Stomach (tissue), 8 donors: ENCODE measurements at regions not wholly inside any gene's neighbourhood (a gene's known extent, or its start where the extent isn't known, plus 50 kb on each side); places are given as distances from the start of the nearest gene placed in this dataset.

ENCODE experiments used
- DNase-seq, 2 donors: peaks; one replicate each; pipeline versions ENCODE4 v3.0.0 to v3.0.0-alpha.2; 2013 to 2019
- H3K27ac ChIP-seq, 5 donors: fragments of 200-600 bp in 4 of 5; sonication (generic) in 4 of 5; one replicate each; pipeline ENCODE4 v1.5.1; 2013 to 2019; ENCODE audit warnings: mild to moderate bottlenecking in 1 of 5, moderate library complexity in 1 of 5
- H3K27me3 ChIP-seq, 3 donors: fragments of 200-600 bp; sonication (generic); one replicate each; pipeline ENCODE4 v1.5.1; 2017 to 2019; ENCODE audit warnings: mixed run types in 1 of 3
- H3K36me3 ChIP-seq, 4 donors: fragments of 200-600 bp; sonication (generic); 1 replicate in 3 of 4; 2 replicates in 1 of 4; pipeline ENCODE4 v1.5.1; 2016 to 2019
- H3K4me1 ChIP-seq, 4 donors: fragments of 200-600 bp; sonication (generic); one replicate each; pipeline ENCODE4 v1.5.1; 2016 to 2019
- H3K4me3 ChIP-seq, 4 donors: fragments of 200-600 bp; sonication (generic) in 3 of 4; one replicate each; pipeline ENCODE4 v1.5.1; 2016 to 2019; ENCODE audit warnings: mild to moderate bottlenecking in 1 of 4
- H3K9me3 ChIP-seq, 4 donors: fragments of 200-600 bp; sonication (generic); one replicate each; pipeline ENCODE4 v1.5.1; 2016 to 2019
- CTCF ChIP-seq, 7 experiments: fragments of 450-650 bp in 4 of 7; fragments of 200-600 bp in 3 of 7; sonication (generic) in 3 of 7; IDR thresholded peaks; one replicate each; pipeline ENCODE4 v1.5.1; 2016 to 2019; ENCODE audit warnings: antibody characterized with exemption in 7 of 7, control low read depth in 2 of 7, mild to moderate bottlenecking in 1 of 7
- EP300 ChIP-seq: sonication (generic); formaldehyde crosslinking; IDR thresholded peaks from one replicate; pipeline ENCODE4 v1.6.1; 2017; ENCODE audit warnings: antibody characterized with exemption
- POLR2A ChIP-seq, 4 donors: fragments of 450-650 bp; IDR thresholded peaks; one replicate each; pipeline ENCODE4 v1.6.1; 2016; ENCODE audit warnings: antibody characterized with exemption in 4 of 4, control low read depth in 2 of 4, mild to moderate bottlenecking in 1 of 4, moderate library complexity in 1 of 4
- POLR2AphosphoS5 ChIP-seq, 3 donors: sonication (generic); formaldehyde crosslinking; IDR thresholded peaks; one replicate each; pipeline ENCODE4 v1.6.1; 2016; ENCODE audit warnings: antibody characterized with exemption in 3 of 3
- WGBS, 5 donors: extraction: QIAGEN DNeasy Blood & Tissue Kit in 3 of 5; methylation state at CpG; one replicate each; pipeline versions ENCODE4 v1.1.5 to v1.1.7; 2013 to 2018; 5-methylcytosine and 5-hydroxymethylcytosine counted together
- intact Hi-C: fragments of 100-400 bp; cut with DNase I; formaldehyde crosslinking; loops from one replicate; pipeline ENCODE4 v1.15.1; 2023; ENCODE audit warnings: low total_unique reads
- donor health status: healthy with polysubstance abuse.
- donor health status: Bipolar disorder and iron deficiency.
- donor health status: healthy.

DNA sequence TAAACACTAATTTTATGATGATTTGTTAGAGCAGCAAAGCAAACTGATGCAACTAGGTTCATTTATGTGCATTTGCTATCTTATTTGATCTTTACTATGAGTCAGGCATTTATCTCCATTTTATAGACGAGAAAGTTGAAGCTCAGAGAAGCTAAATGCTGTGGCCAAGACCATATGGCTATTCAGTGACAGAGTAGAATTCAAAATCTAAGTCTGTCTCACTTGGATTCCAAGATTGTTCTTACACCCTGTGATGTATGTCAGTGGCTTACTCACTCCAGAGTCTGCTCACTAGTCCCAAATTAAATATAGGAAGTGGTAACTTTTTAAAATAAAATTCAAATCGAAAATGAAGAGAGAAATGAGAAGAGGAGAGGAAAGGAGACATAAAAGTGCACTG, 114.0 kb upstream of the DDX18 start:
- H3K4me3 ChIP-seq = no peak overlapping the region
- H3K4me1 ChIP-seq = no peaks in the 10 kb centered on the region
- no peaks in the 10 kb centered on the region for H3K36me3 ChIP-seq
- H3K9me3 ChIP-seq = no peaks in the 10 kb centered on the region
- TF ChIP-seq CTCF (IDR thresholded peaks at IDR 0.05) (no peak), EP300 (no peak), POLR2A (IDR thresholded peaks at IDR 0.05) (no peak)
- no peaks in the 10 kb centered on the region for H3K27me3 ChIP-seq
- 32 to 46% (median 37%) methylated on average over 2 of the region's 2 CpGs for WGBS, 5 donors
- H3K27ac ChIP-seq = no peak overlapping the region
- DNase-seq = no peak
- intact Hi-C loops = no loop called here

DNA sequence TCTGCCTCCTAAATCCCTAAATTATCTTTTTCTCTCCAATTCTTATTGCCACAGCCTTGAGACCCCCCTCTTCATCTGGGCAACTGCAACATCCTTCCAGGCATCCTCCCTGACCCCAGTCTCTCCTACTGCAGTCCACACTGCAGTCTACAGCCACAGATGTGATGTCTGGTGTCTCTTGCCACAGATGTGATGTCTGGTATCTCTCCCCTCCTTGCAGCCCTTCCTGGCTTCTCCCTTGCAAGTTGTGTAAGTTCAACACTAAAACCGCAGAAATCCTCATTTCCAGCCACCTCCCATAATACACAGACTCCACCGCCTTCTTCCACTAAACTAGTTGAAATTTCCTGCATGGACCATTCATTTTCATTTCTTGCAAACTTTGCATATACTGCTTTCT, 113.1 kb upstream of the DDX18 start:
- no peaks in the 10 kb centered on the region for H3K9me3 ChIP-seq
- no peaks in the 10 kb centered on the region for H3K4me1 ChIP-seq
- DNase-seq = no peak
- H3K27ac ChIP-seq = no peak overlapping the region
- H3K27me3 ChIP-seq = no peaks in the 10 kb centered on the region
- H3K36me3 ChIP-seq = no peaks in the 10 kb centered on the region
- 92 to 100% (median 93%) methylated on average over 2 of the region's 2 CpGs for WGBS, 5 donors
- intact Hi-C loops = no loop called here
- no peak overlapping the region for H3K4me3 ChIP-seq
- TF ChIP-seq CTCF (IDR thresholded peaks at IDR 0.05) (no peak), POLR2AphosphoS5 (IDR thresholded peaks at IDR 0.05) (no peak), EP300 (no peak), POLR2A (IDR thresholded peaks at IDR 0.05) (no peak)

DNA sequence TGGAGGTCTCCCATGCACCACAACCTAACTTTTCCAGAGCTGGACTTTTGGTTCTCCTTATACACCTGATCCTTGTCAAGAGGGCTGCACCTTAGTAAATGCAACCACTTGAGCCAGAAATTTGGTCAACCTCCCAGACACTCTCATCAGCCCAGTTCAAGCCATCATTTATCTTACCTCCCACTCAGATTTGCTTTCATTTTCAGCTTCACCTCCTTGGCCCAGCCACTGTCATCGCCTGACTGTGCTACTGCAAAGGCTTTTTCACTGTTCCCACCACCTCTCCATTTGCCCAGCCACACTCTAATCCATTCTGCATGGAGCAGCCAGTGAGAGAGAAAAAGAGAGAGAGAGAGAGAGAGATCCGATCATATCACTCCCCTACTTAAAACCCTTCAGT, 112.4 kb upstream of the DDX18 start:
- Histone ChIP-seq H3K4me3 (no peak overlapping the region), H3K27ac (no peak overlapping the region), H3K27me3 (no peaks in the 10 kb centered on the region), H3K36me3 (no peaks in the 10 kb centered on the region), H3K4me1 (no peaks in the 10 kb centered on the region), H3K9me3 (no peaks in the 10 kb centered on the region)
- WGBS, 5 donors = 76 to 92% (median 84%) methylated on average over 2 of the region's 2 CpGs
- TF ChIP-seq EP300 (no peak), POLR2AphosphoS5 (IDR thresholded peaks at IDR 0.05) (no peak), CTCF (IDR thresholded peaks at IDR 0.05) (no peak), POLR2A (IDR thresholded peaks at IDR 0.05) (no peak)
- intact Hi-C loops = no loop called here
- DNase-seq = no peak

DNA sequence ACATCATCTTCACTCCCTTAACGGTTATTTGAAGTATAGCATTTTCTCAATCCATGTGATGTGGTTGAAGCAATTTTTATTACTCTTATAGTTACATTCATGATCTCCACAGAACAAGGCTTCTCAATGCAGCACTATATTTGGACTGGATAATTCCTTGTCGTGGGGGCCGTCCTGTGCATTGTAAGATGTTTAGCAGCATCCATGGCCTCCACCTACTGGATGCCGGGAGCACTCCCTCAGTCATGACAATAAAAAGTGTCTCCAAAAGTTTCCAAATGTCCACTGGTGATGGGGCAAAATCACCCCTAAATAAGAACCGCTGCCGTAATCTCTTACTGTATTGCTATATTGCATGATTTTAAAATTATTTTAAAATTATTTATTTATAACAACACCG, 110.6 kb upstream of the DDX18 start:
- WGBS, 5 donors = 82 to 94% (median 91%) methylated on average over 7 of the region's 7 CpGs

More for the DNA sequence above, 110.6 kb upstream of the DDX18 start:
- no peaks in the 10 kb centered on the region for H3K36me3 ChIP-seq
- no peak overlapping the region for H3K27ac ChIP-seq
- DNase-seq = no peak
- no peaks in the 10 kb centered on the region for H3K27me3 ChIP-seq
- intact Hi-C loops = no loop called here
- H3K9me3 ChIP-seq = no peaks in the 10 kb centered on the region
- H3K4me3 ChIP-seq = no peak overlapping the region
- TF ChIP-seq POLR2AphosphoS5 (IDR thresholded peaks at IDR 0.05) = no peak
- no peak for TF ChIP-seq EP300
- no peak for TF ChIP-seq CTCF (IDR thresholded peaks at IDR 0.05)
- TF ChIP-seq POLR2A (IDR thresholded peaks at IDR 0.05) = no peak
- H3K4me1 ChIP-seq = no peaks in the 10 kb centered on the region
